ENCODE measurements at regions not wholly inside any gene's neighbourhood (a gene's known extent, or its start where the extent isn't known, plus 50 kb on each side); places are given as distances from the start of the nearest gene placed in this dataset.

DNA sequence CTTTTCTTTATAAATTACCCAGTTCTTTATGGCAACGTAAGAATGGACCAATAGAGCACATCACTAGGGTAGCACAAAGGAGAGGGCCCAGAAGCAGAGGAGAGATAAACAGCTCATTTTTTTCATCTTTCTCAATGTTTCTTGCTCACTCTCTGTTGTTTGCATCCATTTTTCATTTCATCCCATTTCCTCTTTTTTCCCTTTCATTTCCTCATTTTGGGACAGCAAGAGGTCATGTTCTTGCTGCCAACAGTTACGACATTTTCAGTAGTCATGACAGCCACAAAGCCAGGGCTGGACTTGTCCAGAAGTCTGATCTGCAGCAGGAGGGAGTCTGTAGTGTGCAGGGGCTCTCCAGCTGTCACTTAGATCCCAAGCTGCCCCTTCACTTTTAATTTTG, 52.7 kb upstream of the CYP1B1 start:
- no peak overlapping the region for H3K4me3 Mint-ChIP-seq (ENCODE audit: unreplicated experiment)
- H3K36me3 Mint-ChIP-seq (ENCODE audit: insufficient read depth, unreplicated experiment) = no peaks in the 10 kb centered on the region
- ChIA-PET CTCF (interaction anchor here (0.5 kb wide), 1 partner anchor 52 kb away, joined by 6 read pairs; no protein-coding TSS in a partner anchor), POLR2A (no interaction called here)
- intact Hi-C loops (cut with micrococcal nuclease; ENCODE audit: unreplicated experiment) = no loop called here
- no peaks in the 10 kb centered on the region for H3K4me1 Mint-ChIP-seq (ENCODE audit: low read depth, unreplicated experiment)
- no peaks in the 10 kb centered on the region for H3K4me1 ChIP-seq
- no peaks in the 10 kb centered on the region for H3K36me3 ChIP-seq (ENCODE audit: control insufficient read depth, insufficient read depth, low read length)
- peaks cover 16% of the 10 kb centered on the region for H3K9me3 Mint-ChIP-seq (ENCODE audit: unreplicated experiment)
- no TSS peak for BruUV-seq (replicated peaks)
- no peaks in the 10 kb centered on the region for H3K27me3 ChIP-seq (replicated peaks; ENCODE audit: control insufficient read depth, insufficient read depth, low read length)
- no peak for TF ChIP-seq CTCF (IDR thresholded peaks at IDR 0.05; ENCODE audit: insufficient read depth in 1 of 2, low read depth in 1 of 2, low read length in 1 of 2, severe bottlenecking in 1 of 2, unreplicated experiment in 1 of 2)
- H3K4me3 ChIP-seq (ENCODE audit: low read depth, low read length) = no peak overlapping the region
- H3K27me3 Mint-ChIP-seq (ENCODE audit: insufficient read depth, unreplicated experiment) = no peaks in the 10 kb centered on the region
- H3K27ac Mint-ChIP-seq (ENCODE audit: unreplicated experiment) = no peak overlapping the region
- DNase-seq = no peak
- peaks cover 24% of the 10 kb centered on the region for H3K9me3 ChIP-seq

- intact Hi-C loops (cut with micrococcal nuclease; ENCODE audit: unreplicated experiment) = no loop called here
- Histone ChIP-seq H3K36me3 (ENCODE audit: control insufficient read depth, insufficient read depth, low read length) (no peaks in the 10 kb centered on the region), H3K27me3 (replicated peaks; ENCODE audit: control insufficient read depth, insufficient read depth, low read length) (no peaks in the 10 kb centered on the region), H3K9me3 (peaks cover 24% of the 10 kb centered on the region), H3K4me3 (ENCODE audit: low read depth, low read length) (no peak overlapping the region), H3K4me1 (no peaks in the 10 kb centered on the region)
- peaks cover 16% of the 10 kb centered on the region for H3K9me3 Mint-ChIP-seq (ENCODE audit: unreplicated experiment)
- ChIA-PET CTCF (no interaction called here), POLR2A (no interaction called here)
- BruUV-seq (replicated peaks) = no TSS peak
- H3K4me3 Mint-ChIP-seq (ENCODE audit: unreplicated experiment) = no peak overlapping the region
- no peaks in the 10 kb centered on the region for H3K36me3 Mint-ChIP-seq (ENCODE audit: insufficient read depth, unreplicated experiment)
- no peak for DNase-seq
- H3K4me1 Mint-ChIP-seq (ENCODE audit: low read depth, unreplicated experiment) = no peaks in the 10 kb centered on the region
- H3K27ac Mint-ChIP-seq (ENCODE audit: unreplicated experiment) = no peak overlapping the region
- no peaks in the 10 kb centered on the region for H3K27me3 Mint-ChIP-seq (ENCODE audit: insufficient read depth, unreplicated experiment)
- no peak for TF ChIP-seq CTCF (IDR thresholded peaks at IDR 0.05; ENCODE audit: insufficient read depth in 1 of 2, low read depth in 1 of 2, low read length in 1 of 2, severe bottlenecking in 1 of 2, unreplicated experiment in 1 of 2)
Observed at GRCh38 chr2:38127277-38127676, 51.3 kb upstream of the CYP1B1 start.

DNA sequence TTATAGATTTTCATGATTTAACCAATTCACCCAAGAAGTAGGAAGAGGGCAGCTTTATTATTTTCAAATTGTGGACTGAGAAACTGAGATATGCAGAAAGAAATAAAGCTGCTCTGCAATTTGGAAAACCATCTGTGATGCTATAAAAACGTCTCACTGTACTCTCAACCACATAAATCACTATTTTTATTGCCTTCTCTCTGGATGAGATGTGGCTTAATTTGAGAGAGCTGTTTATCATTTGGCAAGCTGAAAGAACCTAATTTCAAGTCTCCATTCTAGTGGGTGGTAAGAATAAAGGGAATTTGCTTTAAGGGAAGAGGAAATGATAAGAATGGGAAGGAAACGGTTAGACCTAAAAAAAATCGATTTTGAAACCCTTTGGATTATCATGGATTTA, 49.9 kb upstream of the CYP1B1 start:
- ChIA-PET POLR2A (no interaction called here), CTCF (no interaction called here)
- Mint-ChIP-seq H3K36me3 (ENCODE audit: insufficient read depth, unreplicated experiment) (no peaks in the 10 kb centered on the region), H3K27ac (ENCODE audit: unreplicated experiment) (no peak overlapping the region), H3K4me1 (ENCODE audit: low read depth, unreplicated experiment) (peaks cover 7% of the 10 kb centered on the region), H3K9me3 (ENCODE audit: unreplicated experiment) (peaks cover 16% of the 10 kb centered on the region), H3K27me3 (ENCODE audit: insufficient read depth, unreplicated experiment) (no peaks in the 10 kb centered on the region), H3K4me3 (ENCODE audit: unreplicated experiment) (no peak overlapping the region)
- Histone ChIP-seq H3K27me3 (replicated peaks; ENCODE audit: control insufficient read depth, insufficient read depth, low read length) (no peaks in the 10 kb centered on the region), H3K9me3 (peaks cover 24% of the 10 kb centered on the region), H3K36me3 (ENCODE audit: control insufficient read depth, insufficient read depth, low read length) (no peaks in the 10 kb centered on the region), H3K4me1 (peaks cover 11% of the 10 kb centered on the region), H3K4me3 (ENCODE audit: low read depth, low read length) (no peak overlapping the region)
- BruUV-seq (replicated peaks) = no TSS peak
- no peak for DNase-seq
- intact Hi-C loops (cut with micrococcal nuclease; ENCODE audit: unreplicated experiment) = no loop called here
- no peak for TF ChIP-seq CTCF (IDR thresholded peaks at IDR 0.05; ENCODE audit: insufficient read depth in 1 of 2, low read depth in 1 of 2, low read length in 1 of 2, severe bottlenecking in 1 of 2, unreplicated experiment in 1 of 2)
